K562 (cell line): ENCODE measurements at regions not wholly inside any gene's neighbourhood (a gene's known extent, or its start where the extent isn't known, plus 50 kb on each side); places are given as distances from the start of the nearest gene placed in this dataset.

Experiments used
- ATAC-seq: fragments of 200-7000 bp; cut with Tn5 transposase; 3 replicates; pipeline ENCODE4 v1.9.1; 2020; ENCODE audit warnings: moderate library complexity
- BruUV-seq: library from RNA; stranded (reverse); fragments of 400-500 nt; replicated peaks from 2 replicates; lab custom pipeline; 2021; lab: Mats Ljungman, UMichigan
- CTCF ChIA-PET: fragments of 300-600 bp; formaldehyde crosslinking; extraction: SDS; loops from one replicate; lab custom pipeline; 2021; ENCODE audit warnings: low intra/inter-chr PET ratio; lab: Yijun Ruan, JAX
- POLR2A ChIA-PET: fragments of 300-600, 350-650 bp; sonication (Branson Sonifier 250); formaldehyde crosslinking; extraction: SDS; loops from one replicate; lab custom pipeline; 2021; ENCODE audit warnings: antibody characterized with exemption, inconsistent platforms; lab: Yijun Ruan, JAX
- DNase-seq, 4 experiments: peaks; one replicate each; pipeline versions ENCODE4 v3.0.0 to v3.0.0-alpha.2; 2011 to 2018; ENCODE audit warnings: low spot score in 3 of 4, mixed read lengths in 3 of 4; ENCODE audit errors: extremely low read depth in 1 of 4
- FAIRE-seq: peaks from 2 replicates; lab custom pipeline; 2011; peaks lifted over from hg19 to GRCh38; lab: Jason Lieb, UNC
- H2AFZ ChIP-seq: 2 replicates; pipeline ENCODE4 v1.6.0; 2011; ENCODE audit warnings: low read depth, low read length, control low read depth, inconsistent platforms
- H3K27ac ChIP-seq: fragments of 200-600 bp; 3 replicates; pipeline ENCODE4 v1.8.0; 2011; ENCODE audit warnings: low read depth, mild to moderate bottlenecking, control low read depth, inconsistent platforms, low read length, moderate library complexity, mixed read lengths; ENCODE audit errors: extremely low read depth
- H3K27me3 ChIP-seq, 2 experiments: fragments of 300-600 bp in 1 of 2; 2 replicates in 1 of 2; 3 replicates in 1 of 2; pipeline versions ENCODE4 v1.6.0 to v1.8.0; 2011; ENCODE audit warnings: inconsistent platforms in 2 of 2, low read length in 2 of 2, mild to moderate bottlenecking in 1 of 2, mixed read lengths in 1 of 2, moderate library complexity in 1 of 2; ENCODE audit not compliant: control insufficient read depth in 2 of 2, insufficient read depth in 2 of 2
- H3K36me3 ChIP-seq: fragments of 300-600 bp; 3 replicates; pipeline ENCODE4 v1.8.0; 2011; ENCODE audit warnings: mild to moderate bottlenecking, low read length, inconsistent platforms; ENCODE audit not compliant: control insufficient read depth, insufficient read depth
- H3K4me1 ChIP-seq, 2 experiments: fragments of 200-600 bp in 1 of 2; replicated peaks in 1 of 2; 2 replicates in 1 of 2; 3 replicates in 1 of 2; pipeline versions ENCODE4 v1.5.1 to v1.8.0; 2011; ENCODE audit warnings: inconsistent platforms in 2 of 2, low read length in 2 of 2, mild to moderate bottlenecking in 1 of 2, mixed read lengths in 1 of 2, moderate library complexity in 1 of 2; ENCODE audit not compliant: control insufficient read depth in 2 of 2, insufficient read depth in 2 of 2
- H3K4me2 ChIP-seq: 2 replicates; pipeline ENCODE4 v1.6.1; 2011; ENCODE audit warnings: low read length, control low read depth, inconsistent platforms, mixed read lengths; ENCODE audit not compliant: insufficient read depth
- H3K4me3 ChIP-seq: fragments of 200-600 bp; sonication (generic), shearing (Covaris generic); 2 replicates; pipeline ENCODE4 v1.5.1; 2016; ENCODE audit warnings: control low read depth, inconsistent platforms
- H3K79me2 ChIP-seq: fragments of 200-600 bp; 3 replicates; pipeline ENCODE4 v1.8.0; 2011; ENCODE audit warnings: low read length, inconsistent platforms; ENCODE audit not compliant: control insufficient read depth, insufficient read depth
- H3K9ac ChIP-seq, 2 experiments: 2 replicates each; pipeline versions ENCODE4 v1.6.0 to v1.6.1; 2011; ENCODE audit warnings: low read depth in 2 of 2, low read length in 2 of 2, control low read depth in 1 of 2, inconsistent platforms in 1 of 2, mild to moderate bottlenecking in 1 of 2, mixed read lengths in 1 of 2; ENCODE audit not compliant: insufficient read depth in 1 of 2
- H3K9me1 ChIP-seq: one replicate; pipeline ENCODE4 v1.6.0; 2011; ENCODE audit warnings: inconsistent platforms, mild to moderate bottlenecking, low read length, moderate library complexity; ENCODE audit not compliant: control insufficient read depth, insufficient read depth
- H3K9me3 ChIP-seq: replicated peaks from 2 replicates; pipeline ENCODE4 v1.5.1; 2011; ENCODE audit warnings: low read depth, low read length, inconsistent platforms; ENCODE audit not compliant: control insufficient read depth, insufficient read depth
- H4K20me1 ChIP-seq: replicated peaks from 2 replicates; pipeline ENCODE4 v1.6.1; 2011; ENCODE audit warnings: low read length, inconsistent platforms, mixed read lengths; ENCODE audit not compliant: control insufficient read depth, insufficient read depth
- CHAMP1 ChIP-seq: fragments of 450-650 bp; IDR thresholded peaks from 2 replicates; pipeline ENCODE4 v1.6.1; 2016; ENCODE audit warnings: mild to moderate bottlenecking
- MAZ ChIP-seq, 2 experiments: fragments of 450-650 bp in 1 of 2; sonication (generic) in 1 of 2; formaldehyde crosslinking; IDR thresholded peaks in 1 of 2; conservative IDR thresholded peaks in 1 of 2; 2 replicates each; pipeline versions ENCODE4 v1.4.0 to v1.5.0; 2020; ENCODE audit warnings: mild to moderate bottlenecking in 1 of 2, missing genetic modification reagents in 1 of 2
- NCOA1 ChIP-seq: fragments of 450-650 bp; IDR thresholded peaks from 2 replicates; pipeline ENCODE4 v1.6.1; 2016; ENCODE audit warnings: low read depth
- WHSC1 ChIP-seq: IDR thresholded peaks from one replicate; pipeline ENCODE4 v1.6.1; 2012; ENCODE audit warnings: low read length, control low read depth, inconsistent platforms
- ZNF407 ChIP-seq: fragments of 450-650 bp; IDR thresholded peaks from 2 replicates; pipeline ENCODE4 v1.6.1; 2016; ENCODE audit warnings: low read depth
- ZNF609 ChIP-seq: sonication (generic); formaldehyde crosslinking; IDR thresholded peaks from 2 replicates; pipeline ENCODE4 v1.8.1; 2023; ENCODE audit warnings: missing genetic modification reagents, mild to moderate bottlenecking, borderline replicate concordance
- WGBS: fragments of 100-300 bp; shearing (Covaris generic); methylation state at CpG from one replicate; pipeline ENCODE4 v1.1.6; 2016; ENCODE audit warnings: low coverage, mixed read lengths; ENCODE audit not compliant: insufficient coverage; ENCODE audit errors: missing lambda C conversion rate; 5-methylcytosine and 5-hydroxymethylcytosine counted together
- in situ Hi-C: fragments of 300-500 bp; cut with MboI; formaldehyde crosslinking; loops from 4 replicates; pipeline ENCODE4 v1.15.0; 2018; ENCODE audit warnings: inconsistent platforms, mixed read lengths
- intact Hi-C: fragments of 100-400 bp; cut with micrococcal nuclease; formaldehyde crosslinking; loops from 2 replicates; pipeline ENCODE4 v1.14.2; 2022

- H3K4me2 ChIP-seq: no peak overlapping the region
- FAIRE-seq: no peak
- no peak overlapping the region for H3K4me3 ChIP-seq
- H3K79me2 ChIP-seq: no peaks in the 10 kb centered on the region
- no peak overlapping the region for H2AFZ ChIP-seq
- DNase-seq: no peak
- CTCF ChIA-PET: no interaction called here
- no peak overlapping the region for H3K27ac ChIP-seq
- no peak overlapping the region for H3K9ac ChIP-seq
- no peaks in the 10 kb centered on the region for H3K36me3 ChIP-seq
- peaks cover 26 to 49% of the 10 kb centered on the region in 2 experiments for H3K27me3 ChIP-seq
- H3K4me1 ChIP-seq: no peaks in the 10 kb centered on the region
- POLR2A ChIA-PET: no interaction called here
- BruUV-seq: no TSS peak
- intact Hi-C loops: no loop called here
- 2% methylated on average over 11 of the region's 11 CpGs for WGBS
- ATAC-seq: no peak
- H3K9me1 ChIP-seq: no peaks in the 10 kb centered on the region
- H3K9me3 ChIP-seq: no peaks in the 10 kb centered on the region
- in situ Hi-C loops: no loop called here
- H4K20me1 ChIP-seq: no peaks in the 10 kb centered on the region
- TF ChIP-seq WHSC1: no peak
- no peak for TF ChIP-seq MAZ (CRISPR knock-in tag; conservative IDR thresholded peaks at IDR 0.05 in 1 of 2, IDR thresholded peaks at IDR 0.05 in 1 of 2)
- no peak for TF ChIP-seq ZNF407
- no peak for TF ChIP-seq ZNF609 (CRISPR knock-in tag)
- TF ChIP-seq NCOA1: no peak
- TF ChIP-seq CHAMP1: no peak
These were observed 107.9 kb upstream of the RAB4A start for GRCh38 chr1:229162825-229163515.
